ENCODE measurements at regions not wholly inside any gene's neighbourhood (a gene's known extent, or its start where the extent isn't known, plus 50 kb on each side); places are given as distances from the start of the nearest gene placed in this dataset.

DNA sequence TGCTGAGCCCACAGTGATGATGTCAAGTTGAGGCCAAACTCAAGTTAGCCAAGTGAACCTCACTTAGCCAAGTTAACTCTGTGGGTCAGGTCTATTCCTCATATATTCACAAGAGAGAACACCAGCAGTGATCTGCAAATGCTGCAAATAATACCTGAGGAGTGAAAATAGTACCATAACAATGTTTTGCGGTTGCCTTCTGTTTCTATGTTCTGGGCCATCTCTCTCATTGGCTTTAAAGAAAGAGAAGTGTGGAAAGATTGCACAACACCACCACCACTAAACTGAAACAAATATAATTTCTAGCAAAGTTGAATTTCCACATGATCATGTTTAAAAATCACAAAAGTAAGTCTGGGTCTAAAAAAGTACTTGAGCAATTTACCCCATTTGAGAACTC lies 211.1 kb upstream of the GALNT5 start:
- no peaks in the 10 kb centered on the region for H3K27me3 ChIP-seq (ENCODE audit: insufficient read depth, low read depth, low read length)
- no peaks in the 10 kb centered on the region for H3K36me3 ChIP-seq (ENCODE audit: insufficient read depth, low read length)
- H3K27ac ChIP-seq (ENCODE audit: low read length), result no peak overlapping the region
- H2AFZ ChIP-seq (ENCODE audit: low read depth, low read length), result no peak overlapping the region
- TF ChIP-seq MXI1 (conservative IDR thresholded peaks at IDR 0.05; ENCODE audit: poor library complexity, severe bottlenecking), result no peak
- TF ChIP-seq TAF1 (IDR thresholded peaks at IDR 0.05; ENCODE audit: low read depth), result no peak
- TF ChIP-seq REST (IDR thresholded peaks at IDR 0.05; ENCODE audit: borderline replicate concordance), result no peak
- TF ChIP-seq EZH2 (IDR thresholded peaks at IDR 0.05; ENCODE audit: borderline replicate concordance, insufficient read depth, low read length, poor library complexity, severe bottlenecking), result no peak
- H3K9ac ChIP-seq (ENCODE audit: low read length), result no peak overlapping the region
- H3K79me2 ChIP-seq (replicated peaks; ENCODE audit: insufficient read depth, low read length), result no peaks in the 10 kb centered on the region
- no peaks in the 10 kb centered on the region for H3F3A ChIP-seq (ENCODE audit: insufficient read depth, low read length, poor library complexity, severe bottlenecking)
- no peak overlapping the region for H3K4me2 ChIP-seq (ENCODE audit: low read length)
- no peaks in the 10 kb centered on the region for H3K9me3 ChIP-seq (ENCODE audit: low read length)
- no peaks in the 10 kb centered on the region for H4K20me1 ChIP-seq (ENCODE audit: insufficient read depth)
- H3K4me3 ChIP-seq (ENCODE audit: low read length), result no peak overlapping the region
- no peaks in the 10 kb centered on the region for H3K9me2 ChIP-seq (ENCODE audit: insufficient read depth, low read length)

DNA sequence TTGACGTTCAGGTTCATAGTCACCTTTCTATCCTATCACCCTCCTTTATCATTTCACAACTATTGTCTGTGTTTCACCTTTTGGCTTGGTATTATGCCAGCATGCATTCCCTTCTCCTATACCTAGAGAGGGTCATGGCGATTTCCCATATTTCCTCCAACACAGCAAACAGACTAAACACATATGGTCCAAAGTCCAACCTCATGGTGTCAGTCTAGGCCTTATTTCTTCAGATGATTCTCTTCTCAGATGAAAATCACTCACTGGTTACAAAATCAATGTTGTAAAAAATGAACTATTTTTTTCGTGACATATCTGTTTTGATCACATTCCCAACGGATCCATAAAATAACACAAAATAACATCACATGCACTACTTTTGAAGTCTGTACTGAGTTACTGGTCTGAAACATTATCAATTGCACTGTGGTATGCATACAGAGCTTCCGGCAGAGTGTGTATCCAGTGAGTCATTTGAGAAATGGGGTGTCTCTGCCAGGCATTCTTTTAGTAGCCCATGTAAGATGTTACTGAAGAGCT lies 204.8 kb upstream of the GALNT5 start:
- no peaks in the 10 kb centered on the region for H3K9me2 ChIP-seq (ENCODE audit: insufficient read depth, low read length)
- no peak overlapping the region for H3K4me3 ChIP-seq (ENCODE audit: low read length)
- TF ChIP-seq REST (IDR thresholded peaks at IDR 0.05; ENCODE audit: borderline replicate concordance) (no peak), POLR2AphosphoS5 (IDR thresholded peaks at IDR 0.05) (no peak), EP300 (conservative IDR thresholded peaks at IDR 0.05; ENCODE audit: poor library complexity, severe bottlenecking) (no peak), RAD21 (conservative IDR thresholded peaks at IDR 0.05) (no peak), TAF1 (IDR thresholded peaks at IDR 0.05; ENCODE audit: low read depth) (no peak), SMC3 (conservative IDR thresholded peaks at IDR 0.05; ENCODE audit: poor library complexity) (no peak), MXI1 (conservative IDR thresholded peaks at IDR 0.05; ENCODE audit: poor library complexity, severe bottlenecking) (no peak), EZH2 (IDR thresholded peaks at IDR 0.05; ENCODE audit: borderline replicate concordance, insufficient read depth, low read length, poor library complexity, severe bottlenecking) (no peak)
- TF ChIP-seq, protein P1, sequence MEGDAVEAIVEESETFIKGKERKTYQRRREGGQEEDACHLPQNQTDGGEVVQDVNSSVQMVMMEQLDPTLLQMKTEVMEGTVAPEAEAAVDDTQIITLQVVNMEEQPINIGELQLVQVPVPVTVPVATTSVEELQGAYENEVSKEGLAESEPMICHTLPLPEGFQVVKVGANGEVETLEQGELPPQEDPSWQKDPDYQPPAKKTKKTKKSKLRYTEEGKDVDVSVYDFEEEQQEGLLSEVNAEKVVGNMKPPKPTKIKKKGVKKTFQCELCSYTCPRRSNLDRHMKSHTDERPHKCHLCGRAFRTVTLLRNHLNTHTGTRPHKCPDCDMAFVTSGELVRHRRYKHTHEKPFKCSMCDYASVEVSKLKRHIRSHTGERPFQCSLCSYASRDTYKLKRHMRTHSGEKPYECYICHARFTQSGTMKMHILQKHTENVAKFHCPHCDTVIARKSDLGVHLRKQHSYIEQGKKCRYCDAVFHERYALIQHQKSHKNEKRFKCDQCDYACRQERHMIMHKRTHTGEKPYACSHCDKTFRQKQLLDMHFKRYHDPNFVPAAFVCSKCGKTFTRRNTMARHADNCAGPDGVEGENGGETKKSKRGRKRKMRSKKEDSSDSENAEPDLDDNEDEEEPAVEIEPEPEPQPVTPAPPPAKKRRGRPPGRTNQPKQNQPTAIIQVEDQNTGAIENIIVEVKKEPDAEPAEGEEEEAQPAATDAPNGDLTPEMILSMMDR (IDR thresholded peaks at IDR 0.05; ENCODE audit: poor library complexity, severe bottlenecking), result no peak
- no peaks in the 10 kb centered on the region for H3K36me3 ChIP-seq (ENCODE audit: insufficient read depth, low read length)
- no peaks in the 10 kb centered on the region for H3K79me2 ChIP-seq (replicated peaks; ENCODE audit: insufficient read depth, low read length)
- H3K27me3 ChIP-seq (ENCODE audit: insufficient read depth, low read depth, low read length), result no peaks in the 10 kb centered on the region
- no peaks in the 10 kb centered on the region for H3F3A ChIP-seq (ENCODE audit: insufficient read depth, low read length, poor library complexity, severe bottlenecking)
- H2AFZ ChIP-seq (ENCODE audit: low read depth, low read length), result no peak overlapping the region
- no peak overlapping the region for H3K27ac ChIP-seq (ENCODE audit: low read length)
- no peaks in the 10 kb centered on the region for H3K9me3 ChIP-seq (ENCODE audit: low read length)
- no peak overlapping the region for H3K4me2 ChIP-seq (ENCODE audit: low read length)
- no peak overlapping the region for H3K9ac ChIP-seq (ENCODE audit: low read length)
- H4K20me1 ChIP-seq (ENCODE audit: insufficient read depth), result no peaks in the 10 kb centered on the region
